GM23248 (cell line): ENCODE measurements at regions not wholly inside any gene's neighbourhood (a gene's known extent, or its start where the extent isn't known, plus 50 kb on each side); places are given as distances from the start of the nearest gene placed in this dataset.

Experiments used
- EZH2 ChIP-seq: fragments of 200-600 bp; sonication (generic); IDR thresholded peaks from 2 replicates; pipeline ENCODE4 v1.6.1; 2018; ENCODE audit warnings: antibody characterized with exemption, mild to moderate bottlenecking; ENCODE audit not compliant: insufficient read depth, poor library complexity, severe bottlenecking
- EZH2phosphoT487 ChIP-seq: fragments of 200-600 bp; sonication (generic); IDR thresholded peaks from 2 replicates; pipeline ENCODE4 v1.6.1; 2018; ENCODE audit warnings: antibody characterized with exemption, moderate library complexity, mild to moderate bottlenecking, low read depth; ENCODE audit not compliant: insufficient read depth

DNA sequence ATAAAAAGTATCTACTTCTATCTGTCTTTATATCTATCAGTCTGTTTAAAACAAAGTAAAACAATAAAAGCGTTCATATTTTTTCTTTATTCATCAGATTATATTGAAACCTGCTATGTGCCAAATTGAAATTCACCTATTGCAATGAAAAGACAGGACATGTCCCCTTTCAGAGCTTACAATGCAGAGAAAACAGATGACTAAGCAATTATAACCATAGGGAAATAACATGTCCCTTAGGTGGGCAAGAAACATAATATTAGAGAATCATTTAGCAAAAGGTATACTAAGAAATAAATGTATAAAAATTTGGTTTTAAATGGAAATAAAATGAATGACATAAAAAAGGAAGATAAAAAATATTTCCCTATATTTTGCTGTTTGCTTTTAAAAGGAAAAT, 1421.3 kb downstream of the FSCB start:
- no peak for TF ChIP-seq EZH2phosphoT487
- TF ChIP-seq EZH2, result no peak
